ENCODE measurements at regions not wholly inside any gene's neighbourhood (a gene's known extent, or its start where the extent isn't known, plus 50 kb on each side); places are given as distances from the start of the nearest gene placed in this dataset.

- TF ChIP-seq, protein P1, sequence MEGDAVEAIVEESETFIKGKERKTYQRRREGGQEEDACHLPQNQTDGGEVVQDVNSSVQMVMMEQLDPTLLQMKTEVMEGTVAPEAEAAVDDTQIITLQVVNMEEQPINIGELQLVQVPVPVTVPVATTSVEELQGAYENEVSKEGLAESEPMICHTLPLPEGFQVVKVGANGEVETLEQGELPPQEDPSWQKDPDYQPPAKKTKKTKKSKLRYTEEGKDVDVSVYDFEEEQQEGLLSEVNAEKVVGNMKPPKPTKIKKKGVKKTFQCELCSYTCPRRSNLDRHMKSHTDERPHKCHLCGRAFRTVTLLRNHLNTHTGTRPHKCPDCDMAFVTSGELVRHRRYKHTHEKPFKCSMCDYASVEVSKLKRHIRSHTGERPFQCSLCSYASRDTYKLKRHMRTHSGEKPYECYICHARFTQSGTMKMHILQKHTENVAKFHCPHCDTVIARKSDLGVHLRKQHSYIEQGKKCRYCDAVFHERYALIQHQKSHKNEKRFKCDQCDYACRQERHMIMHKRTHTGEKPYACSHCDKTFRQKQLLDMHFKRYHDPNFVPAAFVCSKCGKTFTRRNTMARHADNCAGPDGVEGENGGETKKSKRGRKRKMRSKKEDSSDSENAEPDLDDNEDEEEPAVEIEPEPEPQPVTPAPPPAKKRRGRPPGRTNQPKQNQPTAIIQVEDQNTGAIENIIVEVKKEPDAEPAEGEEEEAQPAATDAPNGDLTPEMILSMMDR (IDR thresholded peaks at IDR 0.05), result no peak
- TF ChIP-seq POLR2A (IDR thresholded peaks at IDR 0.05), result no peak
These were observed 303.8 kb upstream of the ASIC2 start for GRCh38 chr17:33596899-33597298.

Measured in Peyer's patch (tissue), 4 donors.